HepG2 (cell line): ENCODE measurements at regions not wholly inside any gene's neighbourhood (a gene's known extent, or its start where the extent isn't known, plus 50 kb on each side); places are given as distances from the start of the nearest gene placed in this dataset.

ENCODE experiments used
- ATAC-seq: fragments of 200-7000 bp; cut with Tn5 transposase; 3 replicates; pipeline ENCODE4 v1.9.1; 2020; ENCODE audit warnings: mild to moderate bottlenecking, moderate library complexity
- BruUV-seq: library from RNA; stranded (reverse); fragments of 400-500 nt; replicated peaks from 2 replicates; lab custom pipeline; 2021; lab: Mats Ljungman, UMichigan
- CTCF ChIA-PET: fragments of 300-600 bp; formaldehyde crosslinking; extraction: SDS; loops from one replicate; lab custom pipeline; 2021; ENCODE audit warnings: low total read pairs, inconsistent platforms, low intra/inter-chr PET ratio; lab: Yijun Ruan, JAX
- POLR2A ChIA-PET: fragments of 350-600 bp; sonication (Branson Sonifier 250); formaldehyde crosslinking; loops from one replicate; lab custom pipeline; 2020; ENCODE audit warnings: antibody characterized with exemption, inconsistent platforms; lab: Yijun Ruan, JAX
- DNase-seq: peaks from one replicate; pipeline ENCODE4 v3.0.0-alpha.2; 2015; ENCODE audit warnings: low spot score
- FAIRE-seq: peaks from 3 replicates; lab custom pipeline; 2011; peaks lifted over from hg19 to GRCh38; lab: Jason Lieb, UNC
- H2AFZ ChIP-seq: one replicate; pipeline ENCODE4 v1.6.1; 2011; ENCODE audit warnings: low read length, inconsistent platforms
- H3K27ac ChIP-seq: fragments of 300-600 bp; 3 replicates; pipeline ENCODE4 v1.8.0; 2011; ENCODE audit warnings: mixed run types, mild to moderate bottlenecking, mixed read lengths, low read length, inconsistent platforms; ENCODE audit not compliant: insufficient read depth; ENCODE audit errors: extremely low read length
- H3K27me3 ChIP-seq, 2 experiments: fragments of 200-600 bp in 1 of 2; 2 replicates in 1 of 2; 3 replicates in 1 of 2; pipeline versions ENCODE4 v1.6.0 to v1.8.0; 2011; ENCODE audit warnings: low read length in 2 of 2, mild to moderate bottlenecking in 2 of 2, moderate library complexity in 2 of 2, inconsistent platforms in 1 of 2; ENCODE audit not compliant: insufficient read depth in 2 of 2, control insufficient read depth in 1 of 2
- H3K36me3 ChIP-seq, 2 experiments: fragments of 200-600 bp in 1 of 2; replicated peaks in 1 of 2; 2 replicates in 1 of 2; 3 replicates in 1 of 2; pipeline versions ENCODE4 v1.5.1 to v1.8.0; 2011; ENCODE audit warnings: low read length in 2 of 2, inconsistent platforms in 1 of 2; ENCODE audit not compliant: insufficient read depth in 2 of 2, control insufficient read depth in 1 of 2
- H3K4me1 ChIP-seq: 2 replicates; pipeline ENCODE4 v1.5.1; 2012; ENCODE audit warnings: low read length, inconsistent platforms; ENCODE audit not compliant: insufficient read depth
- H3K4me2 ChIP-seq: 2 replicates; pipeline ENCODE4 v1.6.0; 2011; ENCODE audit warnings: low read depth, low read length, inconsistent platforms
- H3K4me3 ChIP-seq, 3 experiments: fragments of 200-600 bp in 1 of 3; sonication (generic), shearing (Covaris generic) in 1 of 3; replicated peaks in 1 of 3; 2 replicates each; pipeline ENCODE4 v1.5.1; 2011 to 2016; ENCODE audit warnings: low read length in 3 of 3, inconsistent platforms in 2 of 3, low read depth in 2 of 3, mild to moderate bottlenecking in 2 of 3, control low read depth in 1 of 3, mixed read lengths in 1 of 3; ENCODE audit not compliant: insufficient read depth in 1 of 3
- H3K79me2 ChIP-seq: one replicate; pipeline ENCODE4 v1.6.1; 2011; ENCODE audit warnings: low read length, inconsistent platforms; ENCODE audit not compliant: insufficient read depth
- H3K9ac ChIP-seq: 2 replicates; pipeline ENCODE4 v1.6.0; 2011; ENCODE audit warnings: mild to moderate bottlenecking, low read depth, low read length, inconsistent platforms; ENCODE audit not compliant: insufficient read depth
- H3K9me3 ChIP-seq: 2 replicates; pipeline ENCODE4 v1.5.1; 2012; ENCODE audit warnings: mild to moderate bottlenecking, low read length
- H4K20me1 ChIP-seq: 2 replicates; pipeline ENCODE4 v1.6.0; 2011; ENCODE audit warnings: inconsistent platforms, mild to moderate bottlenecking, low read length, moderate library complexity; ENCODE audit not compliant: insufficient read depth
- ATF7 ChIP-seq, 2 experiments: fragments of 450-650 bp in 1 of 2; sonication (generic) in 1 of 2; formaldehyde crosslinking in 1 of 2; IDR thresholded peaks; 2 replicates each; pipeline versions ENCODE4 v1.4.0 to v1.6.1; 2016 to 2020; ENCODE audit warnings: antibody characterized with exemption in 1 of 2, mild to moderate bottlenecking in 1 of 2, missing genetic modification reagents in 1 of 2
- CHD2 ChIP-seq: IDR thresholded peaks from 2 replicates; pipeline ENCODE4 v1.6.1; 2011; ENCODE audit warnings: low read depth, low read length, improper control_type of control experiment
- HNRNPLL ChIP-seq: fragments of 200-400 bp; formaldehyde crosslinking; IDR thresholded peaks from 2 replicates; pipeline ENCODE4 v1.6.1; 2017; ENCODE audit warnings: mild to moderate bottlenecking, low read depth, low read length; ENCODE audit not compliant: poor library complexity, severe bottlenecking
- KLF12 ChIP-seq: sonication (generic); formaldehyde crosslinking; IDR thresholded peaks from 2 replicates; pipeline ENCODE4 v1.4.0; 2020; ENCODE audit warnings: missing genetic modification reagents, borderline replicate concordance
- MIER2 ChIP-seq: IDR thresholded peaks from 2 replicates; pipeline ENCODE4 v1.6.1; 2016; ENCODE audit warnings: missing biosample characterization, missing genetic modification reagents
- NCOA5 ChIP-seq: sonication (generic); formaldehyde crosslinking; IDR thresholded peaks from 2 replicates; pipeline ENCODE4 v1.4.0; 2020; ENCODE audit warnings: missing genetic modification reagents
- REXO4 ChIP-seq: sonication (generic); formaldehyde crosslinking; IDR thresholded peaks from 2 replicates; pipeline ENCODE4 v1.8.0; 2022; ENCODE audit warnings: missing genetic modification reagents, mild to moderate bottlenecking, borderline replicate concordance
- SIN3A ChIP-seq: IDR thresholded peaks from 2 replicates; pipeline ENCODE4 v1.6.1; 2011; ENCODE audit warnings: low read depth, mild to moderate bottlenecking, control low read depth, low read length, borderline replicate concordance
- ZMYM3 ChIP-seq: sonication (generic); formaldehyde crosslinking; IDR thresholded peaks from 2 replicates; pipeline ENCODE4 v1.5.1; 2020; ENCODE audit warnings: mild to moderate bottlenecking, missing genetic modification reagents
- ZNF143 ChIP-seq: sonication (generic); formaldehyde crosslinking; IDR thresholded peaks from 2 replicates; pipeline ENCODE4 v1.4.0; 2020; ENCODE audit warnings: missing genetic modification reagents
- ZNF30 ChIP-seq: sonication (generic); formaldehyde crosslinking; IDR thresholded peaks from 2 replicates; pipeline ENCODE4 v1.5.0; 2020; ENCODE audit warnings: mild to moderate bottlenecking, missing genetic modification reagents
- ZNF335 ChIP-seq: sonication (generic); formaldehyde crosslinking; IDR thresholded peaks from 2 replicates; pipeline ENCODE4 v1.4.0; 2020; ENCODE audit warnings: missing genetic modification reagents
- ZNF556 ChIP-seq: sonication (generic); formaldehyde crosslinking; IDR thresholded peaks from 2 replicates; pipeline ENCODE4 v1.4.0; 2020; ENCODE audit warnings: mild to moderate bottlenecking, missing genetic modification reagents, borderline replicate concordance
- ZNF605 ChIP-seq: sonication (generic); formaldehyde crosslinking; IDR thresholded peaks from 2 replicates; pipeline ENCODE4 v1.8.0; 2022; ENCODE audit warnings: mild to moderate bottlenecking, missing genetic modification reagents
- WGBS: methylation state at CpG from one replicate; pipeline ENCODE4 v1.1.6; 2017; ENCODE audit warnings: low lambda C conversion rate; 5-methylcytosine and 5-hydroxymethylcytosine counted together
- in situ Hi-C: cut with HindIII; loops from 2 replicates; pipeline ENCODE4 v1.10.0; 2017; ENCODE audit warnings: low pct_unique_long_range_greater_than_20kb; ENCODE audit not compliant: extremely low pct_ligation_motif_present
- intact Hi-C: fragments of 100-400 bp; cut with micrococcal nuclease; formaldehyde crosslinking; loops from one replicate; pipeline ENCODE4 v1.10.0; 2022; ENCODE audit not compliant: unreplicated experiment
- TF ChIP-seq, protein P1 (sequence below): sonication (generic); formaldehyde crosslinking; IDR thresholded peaks from 2 replicates; pipeline ENCODE4 v1.5.1; 2020; ENCODE audit warnings: missing genetic modification reagents, mild to moderate bottlenecking, borderline replicate concordance
- TF ChIP-seq, protein P2 (sequence below), 2 experiments: sonication (generic) in 1 of 2; formaldehyde crosslinking in 1 of 2; IDR thresholded peaks; 2 replicates each; pipeline versions ENCODE4 v1.4.0 to v1.6.1; 2016 to 2020; ENCODE audit warnings: borderline replicate concordance in 1 of 2, low read depth in 1 of 2, mild to moderate bottlenecking in 1 of 2, missing genetic modification reagents in 1 of 2

DNA sequence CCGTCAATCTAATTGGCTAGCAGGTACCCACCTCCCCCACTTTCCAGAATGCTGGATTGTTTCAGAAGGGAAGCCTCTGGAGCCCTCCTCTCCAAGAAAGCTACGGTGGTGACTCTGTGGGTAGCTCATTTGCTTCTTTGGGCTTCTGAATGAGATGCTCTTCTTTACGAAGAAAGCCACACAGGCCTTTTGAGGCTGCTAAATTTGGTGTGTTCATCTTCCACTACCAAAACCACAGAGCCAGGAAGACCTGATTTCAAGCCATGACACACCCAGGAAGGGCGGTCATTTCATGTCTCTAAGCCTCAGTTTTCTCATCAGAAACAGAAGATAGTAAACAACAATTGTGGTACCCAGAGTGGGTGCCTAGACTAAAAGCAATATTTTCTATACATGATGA, 901.2 kb downstream of the KCNMA1 start:
- no peak for DNase-seq
- TF ChIP-seq MIER2 (CRISPR knock-in tag) = no peak
- TF ChIP-seq, protein P1, sequence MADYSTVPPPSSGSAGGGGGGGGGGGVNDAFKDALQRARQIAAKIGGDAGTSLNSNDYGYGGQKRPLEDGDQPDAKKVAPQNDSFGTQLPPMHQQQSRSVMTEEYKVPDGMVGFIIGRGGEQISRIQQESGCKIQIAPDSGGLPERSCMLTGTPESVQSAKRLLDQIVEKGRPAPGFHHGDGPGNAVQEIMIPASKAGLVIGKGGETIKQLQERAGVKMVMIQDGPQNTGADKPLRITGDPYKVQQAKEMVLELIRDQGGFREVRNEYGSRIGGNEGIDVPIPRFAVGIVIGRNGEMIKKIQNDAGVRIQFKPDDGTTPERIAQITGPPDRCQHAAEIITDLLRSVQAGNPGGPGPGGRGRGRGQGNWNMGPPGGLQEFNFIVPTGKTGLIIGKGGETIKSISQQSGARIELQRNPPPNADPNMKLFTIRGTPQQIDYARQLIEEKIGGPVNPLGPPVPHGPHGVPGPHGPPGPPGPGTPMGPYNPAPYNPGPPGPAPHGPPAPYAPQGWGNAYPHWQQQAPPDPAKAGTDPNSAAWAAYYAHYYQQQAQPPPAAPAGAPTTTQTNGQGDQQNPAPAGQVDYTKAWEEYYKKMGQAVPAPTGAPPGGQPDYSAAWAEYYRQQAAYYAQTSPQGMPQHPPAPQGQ (CRISPR knock-in tag) = no peak
- TF ChIP-seq HNRNPLL = no peak
- no peak for TF ChIP-seq SIN3A
- no peak for TF ChIP-seq KLF12 (CRISPR knock-in tag)
- no peak for TF ChIP-seq ZMYM3 (CRISPR knock-in tag)
- TF ChIP-seq, protein P2, sequence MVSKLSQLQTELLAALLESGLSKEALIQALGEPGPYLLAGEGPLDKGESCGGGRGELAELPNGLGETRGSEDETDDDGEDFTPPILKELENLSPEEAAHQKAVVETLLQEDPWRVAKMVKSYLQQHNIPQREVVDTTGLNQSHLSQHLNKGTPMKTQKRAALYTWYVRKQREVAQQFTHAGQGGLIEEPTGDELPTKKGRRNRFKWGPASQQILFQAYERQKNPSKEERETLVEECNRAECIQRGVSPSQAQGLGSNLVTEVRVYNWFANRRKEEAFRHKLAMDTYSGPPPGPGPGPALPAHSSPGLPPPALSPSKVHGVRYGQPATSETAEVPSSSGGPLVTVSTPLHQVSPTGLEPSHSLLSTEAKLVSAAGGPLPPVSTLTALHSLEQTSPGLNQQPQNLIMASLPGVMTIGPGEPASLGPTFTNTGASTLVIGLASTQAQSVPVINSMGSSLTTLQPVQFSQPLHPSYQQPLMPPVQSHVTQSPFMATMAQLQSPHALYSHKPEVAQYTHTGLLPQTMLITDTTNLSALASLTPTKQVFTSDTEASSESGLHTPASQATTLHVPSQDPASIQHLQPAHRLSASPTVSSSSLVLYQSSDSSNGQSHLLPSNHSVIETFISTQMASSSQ (IDR thresholded peaks at IDR 0.05; ENCODE audit: low read depth) = no peak
- TF ChIP-seq, protein P2 (CRISPR knock-in tag; IDR thresholded peaks at IDR 0.05; ENCODE audit: borderline replicate concordance) = no peak
- no peak for TF ChIP-seq ZNF605 (CRISPR knock-in tag)
- TF ChIP-seq ZNF143 (CRISPR knock-in tag) = no peak
- TF ChIP-seq ZNF556 (CRISPR knock-in tag) = no peak
- no peak for TF ChIP-seq REXO4 (CRISPR knock-in tag)
- TF ChIP-seq CHD2 = no peak
- TF ChIP-seq ZNF30 (CRISPR knock-in tag) = no peak
- TF ChIP-seq ZNF335 (CRISPR knock-in tag) = no peak
- TF ChIP-seq NCOA5 (CRISPR knock-in tag) = no peak
- TF ChIP-seq ATF7 (IDR thresholded peaks at IDR 0.05) = no peak
- no peak for TF ChIP-seq ATF7 (CRISPR knock-in tag; IDR thresholded peaks at IDR 0.05)
- FAIRE-seq = no peak
- Histone ChIP-seq H3K27ac (no peak overlapping the region), H3K4me3 (no peak overlapping the region), H2AFZ (no peak overlapping the region), H3K27me3 (no peaks in the 10 kb centered on the region), H3K79me2 (no peaks in the 10 kb centered on the region), H3K9me3 (0 out of 2 replicates have a peak, but pooled peaks cover 1% of the 10 kb centered on the region), H4K20me1 (no peaks in the 10 kb centered on the region), H3K4me1 (no peaks in the 10 kb centered on the region), H3K36me3 (no peaks in the 10 kb centered on the region), H3K4me2 (no peak overlapping the region), H3K9ac (no peak overlapping the region)
- 4% methylated on average over 4 of the region's 4 CpGs for WGBS
- ChIA-PET CTCF (no interaction called here), POLR2A (no interaction called here)
- intact Hi-C loops (no loop called here), in situ Hi-C loops (no loop called here)
- no TSS peak for BruUV-seq
- ATAC-seq = no peak
